Stimulated activated CD4-positive, alpha-beta T cell treated with anti-CD3 and anti-CD28 coated beads, TNF-alpha, amount 100 ng/mL, for 48 hours (primary cell): ENCODE measurements at regions not wholly inside any gene's neighbourhood (a gene's known extent, or its start where the extent isn't known, plus 50 kb on each side); places are given as distances from the start of the nearest gene placed in this dataset.
"Not testable (repeated sequence)": the region's sequence is repeated elsewhere in the genome, so short reads cannot be mapped to it uniquely, and the experiment has no call there.

Experiments
- DNase-seq, 3 donors: peaks; one replicate each; pipeline ENCODE4 v3.0.0-alpha.2; 2020; ENCODE audit warnings: low read depth in 3 of 3

- DNase-seq, result no peak
Measured at GRCh38 chr14:88064841-88065240, 59.9 kb downstream of the GPR65 start.

- DNase-seq, result no peak
Measured at GRCh38 chr14:88069677-88070076, 64.7 kb downstream of the GPR65 start.

- no peak for DNase-seq
Measured at GRCh38 chr14:88075269-88075981, 70.5 kb downstream of the GPR65 start.

GRCh38 chr14:88078525-88078924, 73.6 kb downstream of the GPR65 start:
- DNase-seq, result no peak

- DNase-seq, result no peak
Measured at GRCh38 chr14:88079624-88080023, 74.7 kb downstream of the GPR65 start.

GRCh38 chr14:88085736-88086135, 80.8 kb downstream of the GPR65 start:
- no peak for DNase-seq

- DNase-seq, result no peak
Measured at GRCh38 chr14:88089445-88089844, 84.5 kb downstream of the GPR65 start.

GRCh38 chr14:88092529-88092928, 87.6 kb downstream of the GPR65 start:
- DNase-seq, result no peak

GRCh38 chr14:88095791-88096190, 90.9 kb downstream of the GPR65 start:
- no peak for DNase-seq

GRCh38 chr14:88098163-88098562, 93.2 kb downstream of the GPR65 start:
- DNase-seq, result no peak

GRCh38 chr14:88104710-88105109, 99.8 kb downstream of the GPR65 start:
- no peak for DNase-seq

- DNase-seq, result no peak
Measured at GRCh38 chr14:88106377-88106776, 101.4 kb downstream of the GPR65 start.

- DNase-seq, result not testable (repeated sequence)
Measured at GRCh38 chr14:88127669-88128068, 122.7 kb downstream of the GPR65 start.

GRCh38 chr14:88128816-88129215, 123.9 kb downstream of the GPR65 start:
- no peak for DNase-seq

GRCh38 chr14:88129306-88130056, 124.5 kb downstream of the GPR65 start:
- peak in 1 of 3 donors; percentile 4 for DNase-seq

- DNase-seq, result no peak
Measured at GRCh38 chr14:88130057-88130432, 125.1 kb downstream of the GPR65 start.
